GM12878 (cell line): ENCODE measurements at regions not wholly inside any gene's neighbourhood (a gene's known extent, or its start where the extent isn't known, plus 50 kb on each side); places are given as distances from the start of the nearest gene placed in this dataset.

ENCODE experiments used
- ATF3 ChIP-seq: IDR thresholded peaks from 2 replicates; pipeline ENCODE4 v1.6.1; 2011; ENCODE audit warnings: low read depth, mild to moderate bottlenecking, low read length, moderate library complexity, borderline replicate concordance; ENCODE audit errors: extremely low read depth
- CBX3 ChIP-seq: fragments of 200-600 bp; sonication (generic); IDR thresholded peaks from 2 replicates; pipeline ENCODE4 v1.6.1; 2016; ENCODE audit warnings: low read depth, borderline replicate concordance
- CHD2 ChIP-seq: IDR thresholded peaks from 2 replicates; pipeline ENCODE4 v1.6.1; 2011; ENCODE audit warnings: low read depth, low read length, improper control_type of control experiment, borderline replicate concordance
- POLR2A ChIP-seq: IDR thresholded peaks from 2 replicates; pipeline ENCODE4 v1.6.1; 2011; ENCODE audit warnings: low read depth, mild to moderate bottlenecking, low read length
- POLR2AphosphoS5 ChIP-seq: IDR thresholded peaks from 2 replicates; pipeline ENCODE4 v1.6.1; 2011; ENCODE audit warnings: mild to moderate bottlenecking, low read length, inconsistent platforms
- RAD21 ChIP-seq: IDR thresholded peaks from 2 replicates; pipeline ENCODE4 v1.6.1; 2011; ENCODE audit warnings: mild to moderate bottlenecking, low read depth, low read length, moderate library complexity; ENCODE audit not compliant: insufficient read depth
- RB1 ChIP-seq: fragments of 450-650 bp; formaldehyde crosslinking; IDR thresholded peaks from 2 replicates; pipeline ENCODE4 v1.6.1; 2017; ENCODE audit warnings: mild to moderate bottlenecking, borderline replicate concordance
- REST ChIP-seq: IDR thresholded peaks from 2 replicates; pipeline ENCODE4 v1.6.1; 2012; ENCODE audit warnings: mild to moderate bottlenecking, low read depth, low read length
- SMAD1 ChIP-seq: fragments of 450-650 bp; IDR thresholded peaks from 2 replicates; pipeline ENCODE4 v1.6.1; 2018; ENCODE audit warnings: mild to moderate bottlenecking, low read depth; ENCODE audit not compliant: partially characterized antibody
- TF ChIP-seq, protein P1 (sequence below), 3 experiments: IDR thresholded peaks in 2 of 3; conservative IDR thresholded peaks in 1 of 3; 2 replicates each; pipeline ENCODE4 v1.5.1; 2011; ENCODE audit warnings: low read depth in 3 of 3, low read length in 3 of 3, mild to moderate bottlenecking in 3 of 3, control low read depth in 2 of 3, moderate library complexity in 2 of 3, inconsistent platforms in 1 of 3, mixed read lengths in 1 of 3; ENCODE audit not compliant: control insufficient read depth in 2 of 3, insufficient read depth in 1 of 3; ENCODE audit errors: extremely low read depth in 1 of 3

- TF ChIP-seq ATF3 (no peak), RB1 (no peak), SMAD1 (no peak), CHD2 (no peak), CBX3 (no peak), RAD21 (no peak), POLR2AphosphoS5 (no peak), POLR2A (no peak), REST (no peak)
- TF ChIP-seq, protein P1, sequence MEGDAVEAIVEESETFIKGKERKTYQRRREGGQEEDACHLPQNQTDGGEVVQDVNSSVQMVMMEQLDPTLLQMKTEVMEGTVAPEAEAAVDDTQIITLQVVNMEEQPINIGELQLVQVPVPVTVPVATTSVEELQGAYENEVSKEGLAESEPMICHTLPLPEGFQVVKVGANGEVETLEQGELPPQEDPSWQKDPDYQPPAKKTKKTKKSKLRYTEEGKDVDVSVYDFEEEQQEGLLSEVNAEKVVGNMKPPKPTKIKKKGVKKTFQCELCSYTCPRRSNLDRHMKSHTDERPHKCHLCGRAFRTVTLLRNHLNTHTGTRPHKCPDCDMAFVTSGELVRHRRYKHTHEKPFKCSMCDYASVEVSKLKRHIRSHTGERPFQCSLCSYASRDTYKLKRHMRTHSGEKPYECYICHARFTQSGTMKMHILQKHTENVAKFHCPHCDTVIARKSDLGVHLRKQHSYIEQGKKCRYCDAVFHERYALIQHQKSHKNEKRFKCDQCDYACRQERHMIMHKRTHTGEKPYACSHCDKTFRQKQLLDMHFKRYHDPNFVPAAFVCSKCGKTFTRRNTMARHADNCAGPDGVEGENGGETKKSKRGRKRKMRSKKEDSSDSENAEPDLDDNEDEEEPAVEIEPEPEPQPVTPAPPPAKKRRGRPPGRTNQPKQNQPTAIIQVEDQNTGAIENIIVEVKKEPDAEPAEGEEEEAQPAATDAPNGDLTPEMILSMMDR (IDR thresholded peaks at IDR 0.05 in 2 of 3, conservative IDR thresholded peaks at IDR 0.05 in 1 of 3; ENCODE audit: control insufficient read depth in 2 of 3, extremely low read depth in 1 of 3, insufficient read depth in 1 of 3, low read depth in 3 of 3, low read length in 3 of 3): no peak
Measured at GRCh38 chr3:78258798-78259197, 1218.9 kb downstream of the ROBO2 start.
